Mesothelial cell of epicardium (in vitro differentiated cells): ENCODE measurements at regions not wholly inside any gene's neighbourhood (a gene's known extent, or its start where the extent isn't known, plus 50 kb on each side); places are given as distances from the start of the nearest gene placed in this dataset.

Experiments used
- DNase-seq, 2 experiments: peaks; one replicate each; pipeline ENCODE4 v3.0.0; 2021; ENCODE audit warnings: low spot score in 2 of 2; ENCODE audit not compliant: unreplicated experiment in 2 of 2
- H3K27ac Mint-ChIP-seq: 2 replicates; pipeline ENCODE4 v1.8.0; 2021; ENCODE audit warnings: mixed read lengths
- H3K27me3 Mint-ChIP-seq: 2 replicates; pipeline ENCODE4 v1.8.0; 2021; ENCODE audit warnings: low read depth, mixed read lengths
- H3K36me3 Mint-ChIP-seq: 2 replicates; pipeline ENCODE4 v1.8.0; 2021; ENCODE audit warnings: mixed read lengths
- H3K4me1 Mint-ChIP-seq: 2 replicates; pipeline ENCODE4 v1.8.0; 2021; ENCODE audit warnings: mixed read lengths
- H3K4me3 Mint-ChIP-seq: 2 replicates; pipeline ENCODE4 v1.8.0; 2021; ENCODE audit warnings: mild to moderate bottlenecking, moderate library complexity, mixed read lengths
- H3K9me3 Mint-ChIP-seq: 2 replicates; pipeline ENCODE4 v1.8.0; 2021; ENCODE audit warnings: mixed read lengths
- TF ChIP-seq, protein P1 (sequence below): fragments of 200-600 bp; sonication (generic); IDR thresholded peaks from one replicate; pipeline ENCODE4 v1.5.0; 2021; ENCODE audit warnings: antibody characterized with exemption; ENCODE audit not compliant: unreplicated experiment

GRCh38 chr12:83759906-83760305 is 1073.2 kb downstream of the TMTC2 start:
- Mint-ChIP-seq H3K36me3 (peaks cover 8% of the 10 kb centered on the region), H3K27me3 (no peaks in the 10 kb centered on the region), H3K4me1 (no peaks in the 10 kb centered on the region), H3K27ac (no peak overlapping the region), H3K4me3 (no peak overlapping the region), H3K9me3 (peaks cover 51% of the 10 kb centered on the region)
- DNase-seq = no peak
- TF ChIP-seq, protein P1, sequence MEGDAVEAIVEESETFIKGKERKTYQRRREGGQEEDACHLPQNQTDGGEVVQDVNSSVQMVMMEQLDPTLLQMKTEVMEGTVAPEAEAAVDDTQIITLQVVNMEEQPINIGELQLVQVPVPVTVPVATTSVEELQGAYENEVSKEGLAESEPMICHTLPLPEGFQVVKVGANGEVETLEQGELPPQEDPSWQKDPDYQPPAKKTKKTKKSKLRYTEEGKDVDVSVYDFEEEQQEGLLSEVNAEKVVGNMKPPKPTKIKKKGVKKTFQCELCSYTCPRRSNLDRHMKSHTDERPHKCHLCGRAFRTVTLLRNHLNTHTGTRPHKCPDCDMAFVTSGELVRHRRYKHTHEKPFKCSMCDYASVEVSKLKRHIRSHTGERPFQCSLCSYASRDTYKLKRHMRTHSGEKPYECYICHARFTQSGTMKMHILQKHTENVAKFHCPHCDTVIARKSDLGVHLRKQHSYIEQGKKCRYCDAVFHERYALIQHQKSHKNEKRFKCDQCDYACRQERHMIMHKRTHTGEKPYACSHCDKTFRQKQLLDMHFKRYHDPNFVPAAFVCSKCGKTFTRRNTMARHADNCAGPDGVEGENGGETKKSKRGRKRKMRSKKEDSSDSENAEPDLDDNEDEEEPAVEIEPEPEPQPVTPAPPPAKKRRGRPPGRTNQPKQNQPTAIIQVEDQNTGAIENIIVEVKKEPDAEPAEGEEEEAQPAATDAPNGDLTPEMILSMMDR = no peak

GRCh38 chr12:83758888-83759631 is 1072.4 kb downstream of the TMTC2 start:
- no peak for DNase-seq
- H3K9me3 Mint-ChIP-seq = peaks cover 47% of the 10 kb centered on the region
- H3K36me3 Mint-ChIP-seq = peaks cover 7% of the 10 kb centered on the region
- TF ChIP-seq, protein P1 = no peak
- no peaks in the 10 kb centered on the region for H3K4me1 Mint-ChIP-seq
- no peaks in the 10 kb centered on the region for H3K27me3 Mint-ChIP-seq
- H3K4me3 Mint-ChIP-seq = no peak overlapping the region
- H3K27ac Mint-ChIP-seq = no peak overlapping the region

GRCh38 chr12:83753904-83754303 is 1067.2 kb downstream of the TMTC2 start:
- Mint-ChIP-seq H3K36me3 (no peaks in the 10 kb centered on the region), H3K9me3 (peaks cover 7% of the 10 kb centered on the region), H3K27me3 (no peaks in the 10 kb centered on the region), H3K4me3 (no peak overlapping the region), H3K4me1 (no peaks in the 10 kb centered on the region), H3K27ac (no peak overlapping the region)
- TF ChIP-seq, protein P1 = no peak
- DNase-seq = no peak

GRCh38 chr12:83753205-83753604 is 1066.5 kb downstream of the TMTC2 start:
- Mint-ChIP-seq H3K4me3 (no peak overlapping the region), H3K9me3 (peaks cover 6% of the 10 kb centered on the region), H3K36me3 (no peaks in the 10 kb centered on the region), H3K27me3 (no peaks in the 10 kb centered on the region), H3K27ac (no peak overlapping the region), H3K4me1 (no peaks in the 10 kb centered on the region)
- no peak for DNase-seq
- TF ChIP-seq, protein P1 = no peak

DNA sequence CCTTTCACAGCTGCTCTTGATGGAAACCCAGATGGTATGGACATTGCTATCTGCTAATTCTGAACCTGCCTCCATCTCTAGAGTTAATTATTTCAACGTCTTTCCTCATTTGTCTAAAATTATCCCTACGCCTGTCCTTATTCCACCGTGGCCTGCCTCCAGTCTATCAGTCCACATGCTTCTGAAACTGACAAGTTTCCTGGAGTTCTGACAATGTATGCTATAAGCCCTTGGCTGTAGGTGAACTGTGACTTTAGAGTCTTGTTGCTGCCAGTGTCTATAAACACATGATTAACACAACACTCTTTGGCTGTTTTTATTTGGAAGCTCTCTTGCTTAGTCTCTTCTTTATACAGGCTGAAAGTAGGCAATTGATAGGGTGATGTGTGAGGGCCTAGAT is 1052.9 kb downstream of the TMTC2 start:
- TF ChIP-seq, protein P1 = no peak
- Mint-ChIP-seq H3K27ac (no peak overlapping the region), H3K4me3 (no peak overlapping the region), H3K36me3 (peaks cover 4% of the 10 kb centered on the region), H3K9me3 (peaks cover 23% of the 10 kb centered on the region), H3K4me1 (no peaks in the 10 kb centered on the region), H3K27me3 (no peaks in the 10 kb centered on the region)
- no peak for DNase-seq
